Parathyroid adenoma (tissue), 2 donors: ENCODE measurements at regions not wholly inside any gene's neighbourhood (a gene's known extent, or its start where the extent isn't known, plus 50 kb on each side); places are given as distances from the start of the nearest gene placed in this dataset.

Experiments
- H2AFZ ChIP-seq: fragments of 300-600 bp; sonication (generic); one replicate; pipeline ENCODE4 v1.7.0; 2017; ENCODE audit warnings: antibody characterized with exemption, mild to moderate bottlenecking
- H3K27ac ChIP-seq: fragments of 300-600 bp; sonication (generic); one replicate; pipeline ENCODE4 v1.7.0; 2017
- H3K27me3 ChIP-seq: fragments of 300-600 bp; sonication (generic); one replicate; pipeline ENCODE4 v1.7.0; 2017; ENCODE audit warnings: low read length; ENCODE audit not compliant: control insufficient read depth, insufficient read depth
- H3K36me3 ChIP-seq: fragments of 300-600 bp; sonication (generic); one replicate; pipeline ENCODE4 v1.7.0; 2017; ENCODE audit warnings: low read length; ENCODE audit not compliant: control insufficient read depth, insufficient read depth
- H3K4me1 ChIP-seq: fragments of 300-600 bp; sonication (generic); one replicate; pipeline ENCODE4 v1.7.0; 2017; ENCODE audit warnings: control low read depth
- H3K4me2 ChIP-seq: fragments of 300-600 bp; sonication (generic); one replicate; pipeline ENCODE4 v1.7.0; 2017; ENCODE audit warnings: low read length
- H3K4me3 ChIP-seq: fragments of 300-600 bp; sonication (generic); one replicate; pipeline ENCODE4 v1.7.0; 2017; ENCODE audit warnings: low read depth, low read length
- H3K79me2 ChIP-seq: fragments of 300-600 bp; sonication (generic); one replicate; pipeline ENCODE4 v1.7.0; 2017; ENCODE audit warnings: control low read depth
- H3K9ac ChIP-seq: fragments of 300-600 bp; sonication (generic); one replicate; pipeline ENCODE4 v1.7.0; 2017; ENCODE audit warnings: mild to moderate bottlenecking
- H3K9me3 ChIP-seq: fragments of 300-600 bp; sonication (generic); one replicate; pipeline ENCODE4 v1.7.0; 2017; ENCODE audit warnings: low read length; ENCODE audit not compliant: control insufficient read depth
- TF ChIP-seq, protein P1 (sequence below): fragments of 300-600 bp; sonication (generic); IDR thresholded peaks from one replicate; pipeline ENCODE4 v1.7.0; 2017; ENCODE audit warnings: antibody characterized with exemption, mild to moderate bottlenecking
- donor health status: primary hyperparathyroidism.

DNA sequence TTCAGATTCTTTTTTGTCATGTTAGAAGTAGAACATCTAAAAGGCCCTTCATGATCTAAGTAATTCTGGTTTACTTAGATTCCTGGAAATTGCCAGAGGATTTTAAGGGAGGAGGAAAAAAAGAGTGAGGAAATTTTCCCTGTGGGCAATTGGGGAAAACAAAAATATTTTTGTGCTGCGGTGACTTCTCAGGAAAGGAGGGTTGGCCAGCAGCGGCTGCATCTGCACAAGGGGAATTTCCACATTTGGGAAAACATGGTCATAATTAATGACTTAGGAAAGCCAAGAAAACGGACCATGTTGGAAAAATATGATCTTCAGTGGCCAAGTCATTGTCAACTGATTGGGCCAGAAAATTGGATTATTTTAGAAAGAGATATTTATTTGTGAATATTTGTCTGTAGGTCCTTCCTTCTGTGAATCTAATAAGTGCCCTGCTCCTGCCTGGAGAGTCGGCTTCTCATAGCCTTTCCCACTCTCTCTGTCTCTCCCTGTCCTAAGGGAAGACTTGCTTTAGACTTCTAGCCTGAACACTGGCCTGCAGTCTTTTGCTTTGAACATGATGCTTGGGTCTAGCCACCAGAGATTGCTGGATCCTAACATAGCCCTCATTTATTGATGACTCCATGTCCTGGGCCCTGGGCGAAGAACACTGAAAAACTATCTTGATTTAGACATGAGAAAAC, 124.2 kb upstream of the MKLN1 start:
- H3K79me2 ChIP-seq: no peaks in the 10 kb centered on the region
- H3K36me3 ChIP-seq: no peaks in the 10 kb centered on the region
- H3K9ac ChIP-seq: no peak overlapping the region
- no peak overlapping the region for H2AFZ ChIP-seq
- H3K27ac ChIP-seq: no peak overlapping the region
- H3K4me3 ChIP-seq: no peak overlapping the region
- TF ChIP-seq, protein P1, sequence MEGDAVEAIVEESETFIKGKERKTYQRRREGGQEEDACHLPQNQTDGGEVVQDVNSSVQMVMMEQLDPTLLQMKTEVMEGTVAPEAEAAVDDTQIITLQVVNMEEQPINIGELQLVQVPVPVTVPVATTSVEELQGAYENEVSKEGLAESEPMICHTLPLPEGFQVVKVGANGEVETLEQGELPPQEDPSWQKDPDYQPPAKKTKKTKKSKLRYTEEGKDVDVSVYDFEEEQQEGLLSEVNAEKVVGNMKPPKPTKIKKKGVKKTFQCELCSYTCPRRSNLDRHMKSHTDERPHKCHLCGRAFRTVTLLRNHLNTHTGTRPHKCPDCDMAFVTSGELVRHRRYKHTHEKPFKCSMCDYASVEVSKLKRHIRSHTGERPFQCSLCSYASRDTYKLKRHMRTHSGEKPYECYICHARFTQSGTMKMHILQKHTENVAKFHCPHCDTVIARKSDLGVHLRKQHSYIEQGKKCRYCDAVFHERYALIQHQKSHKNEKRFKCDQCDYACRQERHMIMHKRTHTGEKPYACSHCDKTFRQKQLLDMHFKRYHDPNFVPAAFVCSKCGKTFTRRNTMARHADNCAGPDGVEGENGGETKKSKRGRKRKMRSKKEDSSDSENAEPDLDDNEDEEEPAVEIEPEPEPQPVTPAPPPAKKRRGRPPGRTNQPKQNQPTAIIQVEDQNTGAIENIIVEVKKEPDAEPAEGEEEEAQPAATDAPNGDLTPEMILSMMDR: no peak
- no peak overlapping the region for H3K4me2 ChIP-seq
- H3K4me1 ChIP-seq: no peaks in the 10 kb centered on the region
- H3K27me3 ChIP-seq: no peaks in the 10 kb centered on the region
- H3K9me3 ChIP-seq: no peaks in the 10 kb centered on the region

DNA sequence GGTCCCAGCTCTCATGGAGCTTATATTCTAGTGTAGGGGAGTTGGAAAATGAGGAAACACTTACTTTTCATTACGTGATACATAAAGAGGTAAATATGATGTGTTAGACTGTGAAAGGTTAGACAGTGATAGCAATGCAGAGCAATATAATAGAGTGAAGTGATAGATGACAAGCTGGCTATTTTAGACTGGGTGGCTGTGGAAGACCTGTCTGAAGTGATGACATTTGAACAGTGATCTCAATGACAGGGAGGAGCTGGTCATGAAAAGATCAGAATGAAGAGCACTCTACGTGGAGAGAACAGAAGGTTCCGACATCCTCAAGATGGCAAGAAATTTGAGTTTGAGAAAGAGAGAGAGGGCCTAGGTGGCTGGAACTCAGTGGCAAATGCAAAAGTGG, 118.9 kb upstream of the MKLN1 start:
- Histone ChIP-seq H3K4me2 (no peak overlapping the region), H3K9me3 (no peaks in the 10 kb centered on the region), H3K36me3 (no peaks in the 10 kb centered on the region), H3K4me3 (no peak overlapping the region), H3K79me2 (no peaks in the 10 kb centered on the region), H3K4me1 (peaks cover 3% of the 10 kb centered on the region), H3K9ac (no peak overlapping the region), H3K27me3 (no peaks in the 10 kb centered on the region), H2AFZ (no peak overlapping the region), H3K27ac (no peak overlapping the region)
- TF ChIP-seq, protein P1: no peak

DNA sequence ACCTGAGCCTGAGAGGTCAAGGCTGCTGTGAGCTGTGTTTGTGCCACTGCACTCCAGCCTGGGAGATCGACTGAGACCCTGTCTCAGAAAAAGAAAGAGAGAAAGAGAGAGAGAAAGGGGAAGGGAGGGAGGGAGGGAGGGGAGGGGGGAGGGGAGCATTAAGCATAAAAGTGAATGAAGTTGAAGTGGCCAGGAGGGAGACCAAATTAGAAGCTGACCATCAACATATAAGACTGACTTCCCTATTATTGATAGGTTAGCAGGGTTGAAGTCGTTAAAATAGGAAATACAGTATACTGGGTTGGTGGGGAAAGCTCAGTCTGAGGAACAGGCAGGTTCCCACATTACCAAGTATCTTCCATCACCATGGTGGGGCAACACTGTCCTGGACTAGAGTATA, 117.1 kb upstream of the MKLN1 start:
- no peak overlapping the region for H3K4me2 ChIP-seq
- H3K27ac ChIP-seq: no peak overlapping the region
- H3K9ac ChIP-seq: no peak overlapping the region
- H3K36me3 ChIP-seq: no peaks in the 10 kb centered on the region
- H3K4me3 ChIP-seq: no peak overlapping the region
- H2AFZ ChIP-seq: no peak overlapping the region
- H3K4me1 ChIP-seq: peaks cover 3% of the 10 kb centered on the region
- no peaks in the 10 kb centered on the region for H3K9me3 ChIP-seq
- H3K79me2 ChIP-seq: no peaks in the 10 kb centered on the region
- TF ChIP-seq, protein P1: no peak
- H3K27me3 ChIP-seq: no peaks in the 10 kb centered on the region

DNA sequence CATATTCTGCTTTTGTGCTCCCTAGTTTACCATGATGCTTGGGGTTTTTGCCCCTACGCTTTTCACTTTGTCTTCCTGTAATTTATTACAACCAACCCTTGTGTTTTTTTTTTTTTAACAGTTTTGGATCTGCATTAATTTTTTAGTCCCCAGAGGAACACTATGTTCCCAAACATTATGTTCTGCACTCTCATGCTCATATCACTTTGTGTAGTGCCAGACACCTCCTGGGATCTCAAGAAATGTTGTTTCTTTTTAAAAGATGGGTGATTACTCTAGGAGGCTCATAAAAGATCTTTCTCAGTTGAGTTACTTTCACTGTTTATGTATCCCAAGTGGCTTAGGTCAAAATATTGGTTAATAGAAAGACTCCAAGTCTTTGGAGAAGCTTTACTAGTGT, 116.2 kb upstream of the MKLN1 start:
- no peak overlapping the region for H3K4me3 ChIP-seq
- no peaks in the 10 kb centered on the region for H3K9me3 ChIP-seq
- H2AFZ ChIP-seq: no peak overlapping the region
- no peaks in the 10 kb centered on the region for H3K79me2 ChIP-seq
- no peak overlapping the region for H3K27ac ChIP-seq
- H3K36me3 ChIP-seq: no peaks in the 10 kb centered on the region
- no peaks in the 10 kb centered on the region for H3K27me3 ChIP-seq
- peaks cover 3% of the 10 kb centered on the region for H3K4me1 ChIP-seq
- TF ChIP-seq, protein P1: no peak
- H3K9ac ChIP-seq: no peak overlapping the region
- no peak overlapping the region for H3K4me2 ChIP-seq

DNA sequence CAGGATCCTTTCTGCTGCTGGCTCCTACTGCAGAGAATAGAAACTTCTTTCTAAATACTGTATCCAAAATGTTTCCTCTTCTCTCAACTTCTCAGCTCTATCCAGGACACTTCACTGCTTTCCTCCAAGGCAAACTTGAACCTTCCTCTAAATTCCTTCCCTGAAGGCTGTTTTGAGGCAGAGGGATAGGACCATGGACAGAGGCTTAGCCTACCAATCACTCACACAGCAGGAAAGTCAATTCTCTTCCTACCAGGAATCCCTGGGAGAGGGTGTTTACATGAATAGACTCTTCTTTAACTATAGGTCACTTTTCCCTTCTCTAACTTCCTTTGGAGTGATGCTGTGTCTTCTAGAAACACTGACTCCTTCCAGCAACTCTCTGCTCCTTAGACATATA, 115.6 kb upstream of the MKLN1 start:
- H3K27ac ChIP-seq: no peak overlapping the region
- H3K9ac ChIP-seq: no peak overlapping the region
- TF ChIP-seq, protein P1: no peak
- peaks cover 3% of the 10 kb centered on the region for H3K4me1 ChIP-seq
- no peaks in the 10 kb centered on the region for H3K27me3 ChIP-seq
- no peak overlapping the region for H2AFZ ChIP-seq
- H3K4me3 ChIP-seq: no peak overlapping the region
- no peak overlapping the region for H3K4me2 ChIP-seq
- no peaks in the 10 kb centered on the region for H3K79me2 ChIP-seq
- H3K36me3 ChIP-seq: no peaks in the 10 kb centered on the region
- H3K9me3 ChIP-seq: no peaks in the 10 kb centered on the region
